Calu3 (cell line): ENCODE measurements at regions not wholly inside any gene's neighbourhood (a gene's known extent, or its start where the extent isn't known, plus 50 kb on each side); places are given as distances from the start of the nearest gene placed in this dataset.

Source experiments
- BruUV-seq: library from RNA; stranded (reverse); fragments of 400-500 nt; replicated peaks from 2 replicates; lab custom pipeline; 2021; lab: Mats Ljungman, UMichigan
- CTCF ChIA-PET: fragments of 300-600 bp; sonication (Branson Sonifier 250); formaldehyde crosslinking; loops from one replicate; lab custom pipeline; 2022; ENCODE audit warnings: antibody characterized with exemption; lab: Charles Lee
- DNase-seq: peaks from one replicate; pipeline ENCODE4 v3.0.0; 2022
- H3K27ac Mint-ChIP-seq: one replicate; pipeline ENCODE4 v1.8.0; 2022; ENCODE audit warnings: mixed read lengths; ENCODE audit not compliant: unreplicated experiment
- H3K27me3 Mint-ChIP-seq: one replicate; pipeline ENCODE4 v1.8.0; 2022; ENCODE audit warnings: mixed read lengths; ENCODE audit not compliant: unreplicated experiment
- H3K36me3 Mint-ChIP-seq: one replicate; pipeline ENCODE4 v1.8.0; 2022; ENCODE audit warnings: mild to moderate bottlenecking, moderate library complexity, mixed read lengths; ENCODE audit not compliant: insufficient read depth, unreplicated experiment
- H3K4me1 Mint-ChIP-seq: one replicate; pipeline ENCODE4 v1.8.0; 2022; ENCODE audit warnings: mild to moderate bottlenecking, low read depth, mixed read lengths; ENCODE audit not compliant: unreplicated experiment
- H3K4me3 Mint-ChIP-seq: one replicate; pipeline ENCODE4 v1.8.0; 2022; ENCODE audit warnings: mild to moderate bottlenecking, low read depth, moderate library complexity, mixed read lengths; ENCODE audit not compliant: unreplicated experiment
- H3K9me3 Mint-ChIP-seq: one replicate; pipeline ENCODE4 v1.8.0; 2022; ENCODE audit warnings: low read depth, mixed read lengths; ENCODE audit not compliant: unreplicated experiment
- CTCF ChIP-seq: fragments of 200-600 bp; IDR thresholded peaks from one replicate; pipeline ENCODE4 v1.8.0; 2022; ENCODE audit warnings: antibody characterized with exemption; ENCODE audit not compliant: unreplicated experiment
- intact Hi-C: fragments of 100-400 bp; cut with micrococcal nuclease; formaldehyde crosslinking; loops from one replicate; pipeline ENCODE4 v1.10.0; 2022; ENCODE audit not compliant: unreplicated experiment

- no peak overlapping the region for H3K4me3 Mint-ChIP-seq
- H3K36me3 Mint-ChIP-seq: no peaks in the 10 kb centered on the region
- intact Hi-C loops: no loop called here
- H3K9me3 Mint-ChIP-seq: no peaks in the 10 kb centered on the region
- H3K27ac Mint-ChIP-seq: no peak overlapping the region
- CTCF ChIA-PET: no interaction called here
- H3K27me3 Mint-ChIP-seq: no peaks in the 10 kb centered on the region
- H3K4me1 Mint-ChIP-seq: no peaks in the 10 kb centered on the region
- DNase-seq: no peak
- TF ChIP-seq CTCF: no peak
- no TSS peak for BruUV-seq
These were observed 291.7 kb downstream of the TMEM167A start for GRCh38 chr5:82785456-82785855.

GRCh38 chr5:82784521-82784920 lies 292.7 kb downstream of the TMEM167A start:
- DNase-seq: no peak
- H3K4me1 Mint-ChIP-seq: no peaks in the 10 kb centered on the region
- no peak for TF ChIP-seq CTCF
- H3K36me3 Mint-ChIP-seq: no peaks in the 10 kb centered on the region
- no peaks in the 10 kb centered on the region for H3K27me3 Mint-ChIP-seq
- no peaks in the 10 kb centered on the region for H3K9me3 Mint-ChIP-seq
- no peak overlapping the region for H3K4me3 Mint-ChIP-seq
- H3K27ac Mint-ChIP-seq: no peak overlapping the region
- CTCF ChIA-PET: no interaction called here
- intact Hi-C loops: no loop called here
- BruUV-seq: no TSS peak

GRCh38 chr5:82777106-82777505 lies 300.1 kb downstream of the TMEM167A start:
- no peak for DNase-seq
- H3K9me3 Mint-ChIP-seq: no peaks in the 10 kb centered on the region
- CTCF ChIA-PET: no interaction called here
- no peak overlapping the region for H3K4me3 Mint-ChIP-seq
- TF ChIP-seq CTCF: no peak
- no TSS peak for BruUV-seq
- H3K36me3 Mint-ChIP-seq: no peaks in the 10 kb centered on the region
- H3K4me1 Mint-ChIP-seq: no peaks in the 10 kb centered on the region
- intact Hi-C loops: no loop called here
- no peak overlapping the region for H3K27ac Mint-ChIP-seq
- no peaks in the 10 kb centered on the region for H3K27me3 Mint-ChIP-seq

- H3K36me3 Mint-ChIP-seq: no peaks in the 10 kb centered on the region
- CTCF ChIA-PET: no interaction called here
- H3K27ac Mint-ChIP-seq: no peak overlapping the region
- intact Hi-C loops: no loop called here
- no TSS peak for BruUV-seq
- no peak for DNase-seq
- H3K4me3 Mint-ChIP-seq: no peak overlapping the region
- no peaks in the 10 kb centered on the region for H3K4me1 Mint-ChIP-seq
- no peaks in the 10 kb centered on the region for H3K9me3 Mint-ChIP-seq
- no peak for TF ChIP-seq CTCF
- H3K27me3 Mint-ChIP-seq: no peaks in the 10 kb centered on the region
These were observed 304.9 kb downstream of the TMEM167A start for GRCh38 chr5:82772281-82772680.
